CD4-positive, alpha-beta T cell treated with Interleukin-6 at 100 ng/mL for 8 hours (primary cell): ENCODE measurements at regions not wholly inside any gene's neighbourhood (a gene's known extent, or its start where the extent isn't known, plus 50 kb on each side); places are given as distances from the start of the nearest gene placed in this dataset.
"Not testable (repeated sequence)": the region's sequence is repeated elsewhere in the genome, so short reads cannot be mapped to it uniquely, and the experiment has no call there.

Source experiments
- DNase-seq: peaks from one replicate; pipeline ENCODE4 v3.0.0-alpha.2; 2020; ENCODE audit warnings: mixed read lengths, low spot score

DNA sequence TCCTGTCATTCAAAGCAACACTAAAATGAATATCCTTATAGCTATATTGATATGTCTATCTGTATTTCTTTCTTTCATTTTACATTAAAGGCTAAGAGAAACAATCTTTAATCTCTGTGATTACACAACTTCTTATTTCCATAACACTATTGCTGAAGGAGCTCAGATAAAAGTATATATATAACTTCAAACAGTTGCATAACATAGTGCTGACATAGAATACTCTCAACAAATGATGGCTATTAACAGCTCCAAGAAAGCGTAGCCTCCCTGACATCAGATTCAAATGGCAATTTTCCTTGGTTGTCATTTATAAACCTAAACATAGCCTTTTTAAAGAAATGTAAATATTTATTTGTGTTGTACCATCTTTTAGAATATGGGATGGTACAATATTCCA is 116.6 kb upstream of the PTPRG start:
- DNase-seq, result no peak

DNA sequence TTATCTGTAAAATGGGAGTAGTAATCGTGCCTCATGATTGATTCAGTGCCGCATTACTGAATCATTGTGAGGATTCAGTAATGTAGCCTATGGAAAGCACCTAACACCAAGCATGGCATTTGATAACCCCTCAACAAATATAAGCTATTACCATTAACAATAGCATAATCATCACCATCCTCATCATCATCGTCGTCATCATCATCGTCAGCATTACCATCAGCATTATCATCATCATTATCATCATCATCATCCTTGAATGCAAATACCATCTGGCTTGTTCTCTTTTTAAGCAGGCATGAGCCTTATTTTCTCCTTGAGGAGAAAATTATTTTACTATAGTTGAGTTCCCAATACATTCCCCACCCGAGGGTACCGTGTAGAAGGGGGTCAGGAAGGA is 115.4 kb upstream of the PTPRG start:
- DNase-seq, result no peak

DNA sequence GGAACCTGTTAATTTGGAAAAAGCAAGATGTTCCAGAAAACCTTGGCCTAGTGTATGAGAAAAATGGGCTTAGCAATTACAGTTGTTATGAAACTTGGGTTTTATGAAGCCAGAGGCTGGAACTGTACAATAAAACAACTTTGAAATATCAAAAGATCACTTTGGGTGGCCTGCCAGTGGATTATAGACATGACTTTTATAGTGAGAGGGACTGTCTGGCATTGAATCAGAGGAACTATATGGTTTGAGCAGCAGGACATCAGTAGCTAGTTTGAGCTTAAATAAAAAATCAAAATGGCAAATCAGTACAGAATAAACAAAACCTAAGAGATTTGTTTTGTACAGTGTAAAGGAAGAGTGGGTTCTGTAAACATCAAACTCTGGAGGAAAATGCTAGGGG is 115.0 kb upstream of the PTPRG start:
- no peak for DNase-seq

DNA sequence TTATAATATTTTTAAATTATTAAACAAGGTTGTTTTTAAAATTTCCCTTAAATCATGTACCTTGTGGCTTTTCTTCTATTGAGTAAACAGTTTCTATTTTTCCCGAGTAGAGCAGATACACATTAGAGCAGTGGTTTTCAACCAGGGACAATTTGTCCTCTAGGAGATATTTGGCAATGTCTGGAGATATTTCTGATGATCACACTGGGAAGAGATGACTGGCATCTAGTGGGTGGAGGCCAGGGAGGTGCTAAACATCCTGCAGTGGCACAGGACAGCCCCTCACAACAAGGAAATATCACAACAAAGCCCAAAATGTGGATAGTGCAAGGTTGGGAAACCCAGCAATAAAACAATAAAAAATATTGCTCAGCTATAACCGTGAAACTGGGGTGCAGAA is 113.0 kb upstream of the PTPRG start:
- DNase-seq, result no peak

- no peak for DNase-seq
Observed at GRCh38 chr3:61449327-61450040, 111.9 kb upstream of the PTPRG start.

DNA sequence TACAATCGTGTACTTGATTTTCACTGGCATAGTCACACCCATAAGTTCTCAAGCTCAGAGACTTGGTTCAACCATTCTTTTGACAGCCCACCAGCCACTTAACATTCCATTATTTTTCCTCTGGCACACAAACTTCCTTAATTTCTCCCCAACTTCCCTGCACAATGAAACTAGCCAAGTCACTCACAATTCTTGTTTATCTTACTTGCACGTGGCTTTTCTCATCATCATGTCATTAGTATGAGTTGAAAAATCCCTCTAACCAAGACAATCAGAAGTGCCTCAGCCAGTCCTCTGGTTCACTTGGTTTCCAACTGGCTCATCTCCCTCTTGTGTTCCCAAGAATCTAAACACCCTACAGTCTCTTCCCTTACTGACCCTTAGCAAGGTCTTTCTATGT is 110.5 kb upstream of the PTPRG start:
- no peak for DNase-seq

- no peak for DNase-seq
Observed at GRCh38 chr3:61451841-61452240, 109.5 kb upstream of the PTPRG start.

DNA sequence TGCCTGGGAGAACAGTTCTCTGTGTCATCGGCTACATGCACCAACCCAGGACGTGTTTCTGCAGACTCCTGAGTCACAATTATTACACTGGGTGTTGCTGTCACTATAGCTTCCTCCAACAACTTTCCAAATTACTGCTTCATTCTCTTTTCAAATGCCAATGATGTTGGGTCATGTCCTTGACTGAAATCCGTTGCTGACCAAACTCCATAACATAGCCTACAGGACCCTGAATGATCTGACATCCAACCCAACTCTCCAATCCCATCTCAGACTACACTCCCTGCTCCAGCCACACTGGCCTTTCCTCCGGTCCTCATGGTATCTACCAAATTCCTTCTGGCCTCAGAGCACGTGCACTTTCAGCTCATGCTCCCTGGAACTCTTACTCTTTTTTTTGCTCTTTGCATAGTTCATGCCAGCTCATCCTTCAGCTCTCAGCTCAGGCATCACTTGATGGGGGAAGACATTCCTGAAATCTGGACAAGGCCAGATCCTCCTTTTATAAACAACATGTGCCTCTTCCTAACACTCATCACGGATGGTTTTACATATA is 108.8 kb upstream of the PTPRG start:
- no peak for DNase-seq

DNA sequence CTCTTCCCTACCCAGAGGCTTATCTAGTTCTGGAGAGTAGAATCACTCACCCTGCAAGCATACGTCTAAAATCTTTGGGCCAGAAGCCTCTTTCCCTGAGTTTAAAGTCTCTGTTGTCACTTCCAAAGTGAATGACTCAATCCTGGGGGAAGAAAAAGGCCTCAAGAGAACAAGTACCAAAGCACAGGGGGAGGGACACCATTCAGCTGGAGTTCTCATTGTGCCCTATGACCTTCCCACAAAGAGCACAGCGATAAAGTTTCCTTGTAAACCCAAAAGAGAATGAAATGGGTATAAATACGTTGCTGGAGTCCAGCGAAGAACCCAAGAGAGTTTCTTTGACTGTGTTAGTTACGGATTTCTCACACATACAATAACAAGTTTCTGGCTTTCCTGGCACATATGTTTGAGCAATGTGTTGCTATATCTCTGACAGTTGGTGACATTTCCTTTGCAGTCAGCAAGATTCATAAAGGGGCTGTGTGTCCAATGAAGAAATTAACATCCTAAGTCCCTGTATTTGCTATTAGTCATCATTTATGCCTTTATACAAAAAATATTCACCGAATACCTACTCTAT is 107.3 kb upstream of the PTPRG start:
- DNase-seq, result no peak

DNA sequence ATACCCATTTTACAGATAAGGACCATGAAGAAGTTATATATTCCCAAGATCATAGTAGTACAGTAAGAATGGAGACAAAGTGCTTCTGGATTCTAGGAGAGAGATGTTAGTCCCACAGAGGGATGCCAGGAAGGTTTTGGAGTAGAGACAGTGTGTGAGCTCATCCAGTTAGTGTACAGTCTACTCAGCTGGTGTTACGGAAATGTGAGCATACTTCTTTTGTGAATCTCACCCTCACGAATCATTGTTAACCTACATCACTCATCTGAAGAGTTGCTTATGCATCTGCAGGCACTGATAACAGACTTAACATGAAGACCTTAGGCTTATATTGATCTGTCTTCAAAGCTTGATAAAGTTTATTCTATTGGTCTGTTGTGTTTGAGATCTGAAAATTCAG is 106.6 kb upstream of the PTPRG start:
- DNase-seq, result no peak

- DNase-seq, result no peak
Observed at GRCh38 chr3:61460636-61461035, 100.7 kb upstream of the PTPRG start.

DNA sequence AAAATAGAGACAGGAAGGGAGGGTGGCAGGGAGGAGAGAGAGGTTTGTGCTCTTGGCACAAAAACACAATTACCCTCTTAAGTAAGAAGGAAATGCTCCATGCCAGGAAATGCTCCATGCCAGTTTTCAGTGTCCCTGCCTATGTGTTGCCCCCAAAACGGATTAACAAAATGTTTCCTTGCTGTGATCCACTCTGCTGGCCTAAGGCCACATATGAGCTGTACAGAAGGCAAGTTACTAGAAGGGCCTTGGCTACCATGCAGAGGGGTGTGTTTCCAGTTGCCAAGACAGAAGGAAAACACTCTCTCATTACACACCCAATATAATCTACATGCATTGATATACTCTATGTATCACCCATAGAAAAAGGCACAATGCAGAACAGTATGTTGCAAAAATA is 98.2 kb upstream of the PTPRG start:
- DNase-seq, result no peak

DNA sequence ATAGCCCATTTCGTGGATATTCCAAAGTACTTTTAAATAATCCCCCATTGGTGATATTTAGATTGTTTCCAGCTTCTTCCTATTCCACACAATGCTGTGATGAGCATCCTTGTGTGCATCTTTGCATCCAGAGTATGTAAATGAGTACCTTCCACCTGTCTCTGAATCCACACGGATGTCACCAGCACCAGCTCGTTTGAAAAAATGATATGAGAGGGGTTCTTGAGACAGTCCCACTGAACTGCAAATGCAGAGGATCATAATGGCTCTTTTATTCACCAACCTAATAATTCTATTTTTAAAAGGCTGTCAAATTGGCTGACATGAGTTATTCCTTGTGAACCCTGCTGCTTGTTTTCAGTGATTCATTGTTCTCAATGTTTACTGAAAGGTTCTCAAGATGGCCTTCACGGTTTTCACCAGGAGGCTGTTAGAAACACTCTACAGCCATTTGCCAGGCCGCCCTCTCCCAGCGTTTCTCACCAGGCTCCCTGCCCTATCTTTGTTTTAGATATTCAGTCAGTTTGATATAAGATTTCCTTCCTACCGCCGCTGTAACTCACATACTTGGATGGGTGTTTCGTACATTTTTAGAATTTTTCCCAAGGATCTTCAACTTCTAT is 96.7 kb upstream of the PTPRG start:
- DNase-seq, result no peak

- DNase-seq, result no peak
Observed at GRCh38 chr3:61466357-61466756, 95.0 kb upstream of the PTPRG start.

- no peak for DNase-seq
Observed at GRCh38 chr3:61483997-61484396, 77.4 kb upstream of the PTPRG start.

GRCh38 chr3:61493339-61493738 is 68.0 kb upstream of the PTPRG start:
- no peak for DNase-seq

- not testable (repeated sequence) for DNase-seq
Observed at GRCh38 chr3:61494309-61494708, 67.1 kb upstream of the PTPRG start.

- DNase-seq, result no peak
Observed at GRCh38 chr3:61497463-61497862, 63.9 kb upstream of the PTPRG start.

DNA sequence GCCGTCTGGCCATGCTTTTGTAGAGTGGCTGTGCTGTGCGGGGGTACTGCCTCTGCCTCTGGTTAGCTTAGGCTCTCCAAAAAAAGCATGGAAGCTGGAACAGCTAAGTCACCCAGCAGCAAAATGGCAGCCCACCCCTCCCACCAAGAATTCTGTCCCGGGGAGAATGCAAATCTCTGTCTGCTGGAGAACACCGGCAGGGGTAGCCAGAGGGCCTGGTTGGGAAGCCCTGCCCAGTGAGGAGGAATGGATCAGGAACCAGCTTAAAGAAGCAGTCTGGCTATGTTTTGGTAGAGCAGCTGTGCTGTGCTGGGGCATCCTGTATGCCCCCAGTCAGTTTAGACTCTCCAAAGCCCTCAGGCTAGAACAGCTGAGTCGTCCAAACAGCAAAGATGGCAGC is 56.2 kb upstream of the PTPRG start:
- no peak for DNase-seq

GRCh38 chr3:61507946-61508345 is 53.4 kb upstream of the PTPRG start:
- DNase-seq, result no peak
